Activated CD4-positive, alpha-beta T cell treated with anti-CD3 and anti-CD28 coated beads, Interleukin-2, Interleukin-4, amounts not matched to agents 100 ng/mL and 50 ng/mL, durations not matched to agents 16 hours and 8 hours (primary cell): ENCODE measurements at regions not wholly inside any gene's neighbourhood (a gene's known extent, or its start where the extent isn't known, plus 50 kb on each side); places are given as distances from the start of the nearest gene placed in this dataset.

ENCODE experiments used
- DNase-seq: peaks from one replicate; pipeline ENCODE4 v3.0.0-alpha.2; 2020; ENCODE audit warnings: low spot score

DNA sequence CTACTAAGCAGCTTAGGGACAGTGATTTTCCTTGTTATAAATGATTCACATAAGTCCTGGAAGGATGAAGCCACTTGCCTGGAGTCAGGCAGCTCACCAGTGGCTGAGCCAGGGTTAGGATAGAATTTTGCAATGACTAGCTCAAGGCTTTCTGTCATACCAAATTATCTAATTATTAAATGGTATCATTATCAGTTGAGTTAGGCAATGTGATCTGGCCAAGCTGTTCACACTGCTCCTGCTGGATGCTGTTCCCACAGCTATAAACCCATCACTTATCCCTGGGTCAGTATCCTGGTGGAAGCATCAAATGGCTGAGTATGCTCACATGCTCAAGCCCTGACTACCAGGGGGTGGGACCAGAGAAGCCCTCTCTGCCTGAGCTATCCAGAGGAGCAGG is 235.2 kb downstream of the MTX2 start:
- DNase-seq, result no peak

DNA sequence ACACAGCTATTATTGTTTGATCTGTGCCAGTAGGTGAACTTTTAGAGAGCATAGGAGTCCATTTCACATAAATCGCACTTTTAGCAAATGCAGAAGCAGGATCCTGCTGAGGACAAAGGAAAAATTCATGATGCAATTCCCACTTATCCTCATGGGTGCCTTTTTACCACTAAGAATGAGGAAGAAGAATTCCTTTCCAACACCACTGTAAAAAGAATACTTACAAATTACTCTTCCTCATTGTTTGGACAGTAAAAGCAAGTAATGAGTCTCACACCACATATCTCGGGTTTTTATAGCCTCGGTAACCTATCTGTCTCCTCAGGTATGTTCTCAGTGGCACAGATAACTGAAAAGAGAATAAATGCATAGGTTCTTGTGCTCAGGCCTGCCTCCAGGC is 238.5 kb downstream of the MTX2 start:
- DNase-seq, result no peak

DNA sequence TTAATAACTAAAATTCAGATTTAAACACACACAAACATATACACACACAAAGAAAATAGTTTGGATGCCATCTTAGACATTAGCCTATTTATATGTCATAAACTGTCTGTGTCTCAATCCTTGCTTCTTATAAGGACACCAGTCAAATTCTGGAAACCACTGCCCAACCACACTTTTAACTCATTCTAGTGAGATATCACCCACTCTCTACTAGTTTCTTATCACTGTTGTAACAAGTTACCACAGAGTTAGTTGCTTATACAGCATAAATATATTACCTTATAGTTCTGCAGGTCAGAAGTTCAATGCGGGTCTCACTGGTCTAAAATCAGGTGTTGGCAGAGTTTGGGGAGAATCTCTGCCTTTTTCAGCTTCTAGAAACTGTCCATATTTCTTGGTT is 239.1 kb downstream of the MTX2 start:
- DNase-seq, result no peak

DNA sequence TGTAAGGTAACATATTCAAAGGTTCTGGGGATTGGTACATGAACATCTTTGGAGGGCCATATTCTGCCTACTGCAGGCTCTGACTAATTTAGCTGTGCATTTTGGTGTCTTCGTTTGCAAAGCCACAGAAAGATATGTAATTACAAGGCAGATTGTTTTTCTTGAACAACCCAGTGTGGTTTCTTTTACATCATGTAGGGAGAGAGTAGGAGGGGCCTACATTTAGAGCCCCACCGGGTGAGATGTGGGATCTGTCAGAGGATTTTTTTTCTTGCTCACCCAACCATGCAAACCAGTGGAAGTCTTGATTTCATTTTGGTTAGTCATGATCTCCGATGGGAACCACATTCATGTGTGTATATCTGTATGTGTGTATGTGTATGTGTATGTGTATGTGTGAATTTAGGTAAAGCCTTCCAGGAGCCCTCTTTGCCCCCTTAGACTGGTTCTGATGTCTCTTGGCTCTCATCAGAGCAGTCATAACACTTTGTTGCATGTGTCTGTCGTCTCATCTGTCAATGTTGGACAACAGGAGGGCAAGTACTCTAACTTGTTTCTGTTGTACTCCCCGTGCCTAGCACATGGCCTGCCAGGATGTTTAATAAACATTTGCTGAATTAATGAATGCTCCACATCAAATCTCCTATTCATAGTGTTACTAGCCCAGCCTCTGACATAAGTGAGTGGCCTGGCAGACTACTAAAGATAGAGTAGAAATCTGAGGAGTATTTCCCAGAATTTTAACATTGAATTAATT is 239.9 kb downstream of the MTX2 start:
- peak; percentile 17 for DNase-seq

DNA sequence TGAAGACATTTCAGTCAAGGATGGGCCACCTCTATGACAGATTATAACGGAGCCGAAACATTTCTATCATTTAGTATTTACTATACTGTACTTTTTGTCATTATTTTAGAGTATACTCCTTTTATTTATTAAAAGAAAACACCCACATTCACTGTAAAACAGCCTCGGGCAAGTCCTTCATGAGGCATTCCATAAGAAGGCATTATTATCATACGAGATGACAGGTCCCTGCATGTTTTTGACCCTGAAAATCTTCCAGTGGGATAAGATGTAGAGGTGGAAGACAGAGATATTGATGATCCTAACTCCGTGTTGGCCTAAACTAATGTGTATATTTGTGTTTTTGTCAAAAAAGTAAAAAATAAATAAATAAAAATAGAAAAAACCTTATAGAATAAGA is 245.0 kb downstream of the MTX2 start:
- DNase-seq, result no peak

DNA sequence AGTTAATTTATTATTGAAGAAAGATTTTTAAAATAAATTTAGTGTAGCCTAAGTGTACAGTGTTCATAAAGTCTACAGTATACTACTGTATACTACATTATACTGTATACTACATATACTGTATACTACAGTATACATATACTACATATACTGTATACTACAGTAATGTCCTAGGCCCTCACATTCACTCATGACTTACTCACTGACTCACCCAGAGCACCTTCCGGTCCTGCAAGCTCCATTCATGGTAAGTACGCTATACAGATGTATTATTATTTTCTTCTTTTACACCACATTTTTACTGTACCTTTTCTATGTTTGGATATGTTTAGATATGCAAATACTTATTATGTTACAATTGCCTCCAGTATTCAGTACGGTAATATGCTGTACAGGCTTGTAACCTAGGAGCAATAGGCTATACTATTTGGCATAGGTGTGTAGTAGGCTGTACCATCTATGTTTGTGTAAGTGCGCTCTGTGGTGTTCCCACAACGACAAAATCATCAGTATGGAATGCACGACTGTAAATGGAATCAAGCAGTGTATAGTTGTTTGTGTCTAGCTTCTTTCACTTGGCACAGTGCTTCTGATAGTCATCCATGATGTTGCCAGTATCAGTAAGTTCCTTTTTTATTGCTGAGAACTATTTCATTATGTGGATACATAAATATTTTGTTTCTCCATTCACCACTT is 245.7 kb downstream of the MTX2 start:
- DNase-seq, result no peak

DNA sequence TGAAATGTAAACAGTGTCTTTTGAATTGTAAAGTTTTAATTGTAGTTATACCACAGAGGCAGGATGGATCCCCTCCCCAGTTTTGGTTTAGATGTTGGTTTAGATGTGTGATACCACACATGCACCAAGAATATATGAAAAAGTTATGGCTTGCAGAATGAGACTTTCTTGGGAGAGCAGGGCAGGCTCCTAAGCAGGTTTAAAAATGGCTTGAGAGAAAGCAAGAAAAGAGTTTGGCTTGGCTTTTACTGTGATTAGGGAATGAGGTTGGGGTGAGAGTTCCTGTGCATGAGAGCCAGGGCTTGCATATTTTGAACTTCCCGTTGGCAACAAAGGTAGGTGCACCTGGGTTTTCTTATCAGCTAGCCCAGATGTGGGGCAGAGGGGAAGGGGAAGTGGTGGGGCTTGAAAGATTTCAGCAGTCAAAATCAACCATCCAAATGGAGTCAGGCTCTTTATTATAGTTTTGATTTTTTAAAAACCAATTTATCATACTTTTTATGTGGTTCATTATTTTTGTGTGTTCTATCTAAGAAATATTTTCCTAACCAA is 246.9 kb downstream of the MTX2 start:
- no peak for DNase-seq

DNA sequence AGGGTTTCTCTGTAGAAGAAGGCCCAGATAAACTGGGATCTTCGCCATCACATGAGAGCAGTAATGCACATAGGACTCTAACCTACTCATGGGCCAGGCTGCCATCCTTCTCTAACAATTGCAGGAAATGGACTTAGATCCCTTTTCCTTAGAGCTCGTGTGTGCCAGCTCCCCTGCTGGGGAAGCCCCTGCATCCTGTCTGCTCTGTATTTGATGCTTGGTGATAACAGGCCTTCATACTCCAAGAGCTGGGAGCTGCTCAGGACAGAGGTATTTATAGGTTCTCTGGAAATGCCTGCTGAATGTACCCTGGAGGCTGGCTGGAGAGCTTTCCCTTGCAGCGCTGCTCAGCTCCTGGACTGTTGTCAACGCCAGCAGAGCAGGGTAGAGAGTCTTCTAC is 249.6 kb downstream of the MTX2 start:
- DNase-seq, result no peak

DNA sequence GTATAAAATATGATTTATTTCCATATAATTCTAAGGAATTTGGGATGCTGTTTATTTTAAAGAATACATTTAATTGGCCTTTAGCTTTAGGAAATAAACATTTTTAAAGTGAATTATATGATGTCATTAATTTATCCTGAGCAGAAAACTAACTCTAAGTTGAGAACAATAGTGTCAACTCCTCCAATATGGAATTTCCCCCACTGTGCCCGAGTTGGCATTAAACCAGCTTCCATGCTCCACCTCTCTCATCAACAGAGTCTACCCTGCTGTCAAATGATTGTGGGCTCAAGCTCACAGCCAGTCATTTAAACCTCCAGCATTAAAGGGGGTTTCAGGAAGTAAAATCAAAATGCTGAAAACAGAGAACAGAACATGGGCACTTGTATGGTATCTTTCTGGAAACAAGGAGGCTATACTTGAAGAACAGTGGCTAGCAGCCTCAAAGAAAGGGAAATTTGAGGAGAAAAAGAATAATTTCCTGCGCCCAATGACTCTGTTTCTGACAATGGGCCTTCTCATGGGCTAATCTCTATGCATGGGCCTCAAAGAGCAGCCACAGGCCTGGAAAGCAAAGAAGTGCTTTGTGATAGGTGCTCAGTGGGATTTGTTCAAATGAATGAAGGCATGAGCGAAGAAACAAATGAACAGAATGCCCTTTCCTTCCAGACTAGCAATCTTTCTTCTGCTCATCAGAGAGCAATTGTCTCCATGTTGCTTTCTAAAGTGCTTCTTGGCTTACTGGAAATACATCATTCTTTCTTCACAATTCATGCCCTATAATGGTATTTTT is 252.8 kb downstream of the MTX2 start:
- no peak for DNase-seq

DNA sequence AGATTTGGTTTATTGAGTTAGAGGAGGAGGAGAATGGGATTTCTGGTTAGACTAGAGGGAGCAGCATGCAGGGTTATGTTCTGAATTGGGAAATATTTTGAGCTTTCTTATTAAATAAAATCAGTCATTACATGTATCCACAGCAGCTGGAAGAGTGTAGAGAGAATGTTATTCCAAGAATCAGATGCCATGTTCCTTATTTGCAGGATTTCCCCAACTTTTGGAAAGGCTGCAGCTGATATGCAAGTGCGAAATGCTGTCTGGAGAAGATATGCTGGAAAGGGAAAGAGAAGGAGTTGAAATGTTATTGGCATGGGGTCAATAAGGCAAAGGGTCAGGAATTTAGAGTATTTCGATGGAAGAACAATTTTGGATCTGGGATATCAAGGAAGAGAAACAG is 255.8 kb downstream of the MTX2 start:
- no peak for DNase-seq

DNA sequence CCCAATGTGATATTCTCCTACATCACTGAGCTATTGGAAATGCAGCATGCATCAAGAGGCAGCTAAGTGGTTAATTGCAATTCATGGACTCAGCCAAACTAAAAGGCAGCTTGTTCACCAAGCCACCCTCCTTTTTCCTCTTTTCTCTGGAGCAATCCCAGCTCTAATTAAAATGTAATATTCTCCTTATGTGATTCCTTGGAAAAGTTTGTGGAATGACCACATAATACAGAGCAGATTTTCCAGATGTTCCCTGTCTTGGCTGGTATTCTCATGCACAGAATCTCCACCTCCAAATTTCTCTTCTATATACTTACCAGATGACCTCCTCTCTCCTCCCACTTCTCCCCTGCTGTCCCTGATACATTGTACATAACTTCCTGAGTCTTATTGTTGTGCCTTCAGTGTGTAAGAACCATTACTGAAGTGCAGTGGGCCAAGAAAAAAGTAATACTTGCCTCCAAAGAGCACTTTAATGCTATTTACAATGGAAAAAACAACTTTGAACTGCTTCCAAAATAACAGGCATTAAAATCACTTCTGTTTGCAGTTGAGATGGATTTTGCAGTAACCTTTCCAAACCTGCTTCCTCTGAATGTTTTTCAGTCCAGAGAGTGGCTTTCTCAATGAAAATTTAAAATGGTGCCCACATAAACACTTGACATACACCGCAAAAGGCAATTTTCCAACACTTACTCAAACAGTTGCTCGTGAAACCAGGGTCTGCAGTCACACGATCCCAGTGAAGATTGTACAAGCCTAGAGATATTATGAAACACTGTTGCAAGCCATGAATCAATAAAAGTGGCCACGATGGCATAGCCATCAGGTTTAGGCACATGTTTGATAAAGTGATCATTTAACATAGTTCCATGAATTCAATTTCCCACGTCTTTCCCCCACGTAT is 258.0 kb downstream of the MTX2 start:
- no peak for DNase-seq

DNA sequence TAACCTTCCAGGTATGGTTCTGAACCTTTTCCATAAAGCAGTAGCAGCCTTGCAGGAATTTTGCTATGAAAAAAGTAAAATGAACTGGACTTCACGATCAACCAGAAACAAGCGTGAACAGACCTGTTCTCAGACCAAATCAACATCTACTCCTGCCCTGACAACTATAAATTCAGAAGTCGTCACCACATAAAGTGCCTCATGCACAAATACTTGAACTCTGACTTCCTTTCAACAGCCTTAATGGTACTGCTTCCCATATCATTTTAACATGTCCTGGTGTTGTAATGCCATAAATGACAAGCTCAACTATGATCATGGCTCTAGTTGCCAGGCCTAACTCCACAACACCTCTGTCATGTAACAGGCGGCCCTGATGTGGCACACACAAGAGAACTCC is 262.4 kb downstream of the MTX2 start:
- no peak for DNase-seq

DNA sequence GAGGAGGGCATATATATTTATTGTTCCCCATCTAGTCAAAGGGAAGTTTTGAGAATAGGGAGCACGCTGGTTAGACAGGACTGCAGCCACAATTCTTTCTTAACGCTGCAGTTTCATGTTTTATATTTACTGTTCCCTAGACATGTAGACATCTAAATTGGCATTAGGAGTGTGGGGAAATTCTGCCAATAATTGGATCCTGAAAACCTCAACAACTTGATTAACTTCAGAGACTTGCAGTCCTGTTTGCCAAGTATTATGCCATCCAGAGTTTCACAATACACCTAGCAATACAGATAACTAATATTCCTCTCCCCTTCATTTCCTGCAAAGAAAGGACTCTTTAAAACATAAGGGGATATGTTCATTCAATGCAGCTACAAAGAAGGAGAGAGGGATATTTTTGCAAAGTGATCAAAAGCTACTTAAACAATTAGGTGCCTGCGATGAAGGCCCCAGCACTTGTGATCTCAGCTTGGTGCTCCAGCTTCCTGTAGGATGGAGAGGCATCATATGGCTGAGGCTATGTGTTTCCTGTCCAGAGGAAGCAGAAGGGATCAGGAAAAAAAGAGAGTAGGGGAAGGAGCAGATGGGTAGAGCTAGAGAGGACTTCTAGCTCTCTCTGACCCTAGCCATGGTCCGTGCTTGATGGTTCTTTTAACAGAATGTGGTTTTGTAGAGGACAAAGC is 264.4 kb downstream of the MTX2 start:
- no peak for DNase-seq

DNA sequence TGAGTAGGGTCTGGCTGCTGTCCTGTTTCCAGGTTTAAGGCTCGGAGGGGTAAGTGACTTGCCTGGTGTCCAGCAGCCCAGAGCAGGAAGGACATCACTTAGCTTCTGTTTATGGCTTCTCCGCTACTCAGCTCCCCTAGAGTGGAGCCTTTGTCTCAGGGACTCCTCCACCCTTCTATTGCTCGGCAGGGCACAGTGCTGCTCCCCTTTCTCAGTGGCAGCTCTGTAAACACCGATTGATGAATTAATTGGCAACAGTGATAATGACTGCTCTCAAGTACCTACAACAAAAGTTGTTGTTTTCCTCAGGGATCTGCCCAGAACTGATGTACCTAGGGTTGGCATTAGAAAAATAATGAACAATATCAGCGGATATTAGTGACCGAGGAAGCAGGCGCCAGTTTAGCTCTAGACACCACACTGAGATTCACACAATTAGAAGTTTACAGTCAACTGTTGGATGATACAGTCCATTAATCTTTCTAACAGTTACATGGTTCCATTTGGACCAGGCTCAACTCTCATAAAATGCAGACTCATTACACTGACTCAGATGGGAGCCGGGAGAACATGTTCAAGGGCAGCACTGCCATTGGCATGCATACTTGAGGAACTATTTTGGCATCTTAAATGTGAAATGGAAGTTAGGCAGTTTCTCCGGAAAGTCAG is 265.7 kb downstream of the MTX2 start:
- DNase-seq, result no peak

DNA sequence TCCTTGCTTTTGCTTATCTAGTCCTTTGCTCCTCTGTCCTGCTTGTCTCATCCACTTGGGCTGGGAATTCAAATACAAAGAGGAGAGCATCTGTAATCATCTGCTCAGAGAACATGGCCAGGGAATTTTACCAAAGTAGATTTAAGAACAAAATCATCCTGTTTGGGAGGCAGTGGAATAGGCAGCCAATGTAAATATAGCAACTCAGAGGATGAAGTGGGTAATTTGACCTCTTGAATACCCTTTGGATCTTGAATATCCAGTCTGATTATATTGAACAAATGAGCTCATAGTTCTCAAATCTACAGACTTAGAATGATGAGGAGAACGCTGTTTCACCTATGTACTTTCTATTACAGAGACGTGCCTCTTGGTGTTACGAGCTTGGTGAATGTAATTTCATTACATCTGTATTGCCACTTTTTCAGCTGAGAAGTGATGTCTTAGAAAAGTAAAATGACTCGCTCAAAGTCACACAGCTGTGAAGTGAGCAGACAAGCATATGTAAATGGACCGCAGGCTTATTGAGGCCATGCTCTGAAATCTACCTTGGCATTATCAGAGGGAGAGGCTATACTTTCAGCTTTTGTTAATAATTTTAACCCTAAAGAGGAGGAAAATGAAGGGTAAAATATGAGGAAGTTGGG is 266.3 kb downstream of the MTX2 start:
- no peak for DNase-seq

DNA sequence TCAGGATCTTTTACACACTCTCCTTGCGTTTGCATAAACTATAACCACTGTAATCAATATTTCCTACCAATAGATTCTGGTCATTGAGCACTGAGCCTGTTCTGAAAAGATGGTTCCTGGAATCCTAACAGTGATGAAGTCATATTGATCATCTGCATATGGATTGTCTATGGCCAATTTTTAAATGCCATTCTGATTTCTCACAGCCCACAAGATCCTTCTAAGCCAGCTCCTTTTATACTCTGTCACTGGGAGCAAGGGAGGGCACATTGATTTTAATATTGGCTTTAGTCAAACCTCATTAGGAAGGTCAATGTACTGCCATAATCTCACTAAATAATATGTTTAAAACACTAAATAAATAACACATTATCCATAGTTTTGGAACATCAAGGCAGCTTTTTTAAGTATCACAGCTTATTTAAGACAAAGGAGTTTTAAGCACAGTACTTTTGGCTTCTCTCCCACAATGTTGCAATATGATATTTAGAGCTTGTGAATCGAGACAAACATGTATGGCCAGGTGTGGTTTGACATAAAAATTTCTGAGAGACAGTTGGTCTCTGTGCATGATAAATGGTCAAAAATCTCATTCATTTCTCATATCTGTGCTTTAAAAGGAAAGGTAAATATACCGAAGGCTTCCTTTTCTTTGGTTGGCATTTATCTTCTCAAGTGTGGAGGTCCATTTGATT is 267.3 kb downstream of the MTX2 start:
- no peak for DNase-seq

DNA sequence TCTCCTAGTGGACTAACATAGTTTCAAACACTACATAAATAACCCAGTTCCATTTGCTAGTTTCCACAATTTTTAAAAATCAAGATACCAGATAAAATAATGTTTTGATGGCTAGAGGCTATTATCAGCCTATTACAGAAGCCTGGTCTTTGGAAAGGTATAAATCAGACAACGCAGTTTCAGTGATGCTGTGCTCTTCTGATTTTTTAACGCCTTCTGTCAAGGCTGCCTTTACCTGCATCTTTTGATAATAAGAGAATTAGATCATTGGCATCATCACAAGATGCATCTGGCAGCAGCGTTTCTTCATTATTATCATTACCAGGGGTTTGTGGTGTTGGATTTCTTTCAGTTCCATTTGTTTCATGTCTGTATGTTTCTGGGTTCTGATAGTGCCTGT is 268.7 kb downstream of the MTX2 start:
- DNase-seq, result no peak

DNA sequence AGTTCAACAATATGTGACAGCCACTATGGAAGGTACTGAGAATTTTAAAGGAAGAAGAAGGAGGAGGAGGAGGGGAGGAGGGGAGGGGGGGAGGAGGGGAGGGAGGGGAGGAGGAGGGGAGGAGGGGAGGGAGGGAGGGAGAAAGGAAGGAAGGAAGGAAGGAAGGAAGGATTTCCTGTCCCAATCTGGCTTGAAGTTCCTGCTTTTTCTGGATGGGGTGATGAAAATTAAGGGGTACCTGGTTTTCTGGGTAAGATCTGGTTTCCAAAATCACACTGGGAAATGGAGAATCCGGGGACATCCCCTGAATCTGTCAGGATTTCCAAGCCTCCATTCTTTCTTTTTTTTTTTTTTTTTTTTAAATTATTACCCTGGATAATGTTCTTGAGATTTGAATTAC is 271.8 kb downstream of the MTX2 start:
- DNase-seq, result no peak

DNA sequence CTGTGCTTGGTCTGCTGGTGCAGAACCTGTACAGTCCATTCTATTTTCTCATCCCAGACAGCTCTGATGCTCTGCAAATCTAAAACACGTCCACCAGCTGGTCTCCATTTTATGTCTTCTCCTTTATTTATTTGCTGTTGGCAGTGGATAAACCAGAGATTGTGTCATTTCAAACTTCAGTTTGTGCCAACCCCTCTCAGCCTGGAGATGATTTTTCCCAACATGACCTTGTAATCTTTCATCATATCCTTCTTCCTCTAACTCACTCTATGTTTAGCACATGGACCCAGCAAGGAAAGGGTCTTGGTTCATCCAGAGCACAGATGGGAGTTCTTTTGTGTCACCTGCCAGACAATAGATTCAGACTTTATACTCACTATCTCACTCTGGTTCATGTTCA is 273.2 kb downstream of the MTX2 start:
- no peak for DNase-seq
